NCI-H2227 (cell line): ENCODE measurements at regions not wholly inside any gene's neighbourhood (a gene's known extent, or its start where the extent isn't known, plus 50 kb on each side); places are given as distances from the start of the nearest gene placed in this dataset.

Experiments used
- DNase-seq: peaks from one replicate; lab custom pipeline; 2025; ENCODE audit not compliant: unreplicated experiment; lab: John Stamatoyannopoulos, UW

DNA sequence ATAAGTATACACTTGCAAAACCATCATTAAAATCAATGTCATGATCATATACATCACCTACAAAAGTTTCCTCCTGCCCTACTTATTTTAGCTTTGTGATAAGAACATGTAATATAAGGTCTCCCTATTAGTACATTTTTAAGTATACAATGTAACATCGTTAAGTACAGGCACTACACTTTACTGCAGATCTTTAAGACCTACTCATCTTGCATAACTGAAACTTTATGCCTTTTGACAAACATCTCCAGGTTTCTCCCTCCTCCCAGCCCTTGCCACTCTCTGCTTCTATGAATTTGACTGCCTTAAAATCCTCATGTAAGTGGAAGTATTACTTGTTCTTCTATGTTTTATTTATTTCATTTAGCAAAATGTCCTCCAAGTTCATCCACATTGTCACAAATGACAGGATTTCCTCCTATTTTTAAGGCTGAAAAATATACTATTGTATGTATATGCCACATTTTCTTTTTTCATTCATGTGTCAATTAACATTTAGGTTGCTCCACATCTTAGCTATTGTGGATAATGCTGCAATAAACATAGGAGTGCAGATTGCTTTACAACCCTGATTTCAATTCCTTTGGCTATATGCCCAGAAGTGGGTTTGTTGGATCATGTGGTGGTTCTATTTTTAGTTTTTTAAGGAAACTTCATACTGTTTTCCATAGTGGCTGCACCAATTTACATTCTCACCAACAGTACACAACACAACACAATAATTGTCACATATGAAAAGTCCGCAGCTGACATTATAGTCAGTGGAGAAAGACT lies 471.1 kb upstream of the ANO3 start:
- peak; percentile 31 for DNase-seq

DNA sequence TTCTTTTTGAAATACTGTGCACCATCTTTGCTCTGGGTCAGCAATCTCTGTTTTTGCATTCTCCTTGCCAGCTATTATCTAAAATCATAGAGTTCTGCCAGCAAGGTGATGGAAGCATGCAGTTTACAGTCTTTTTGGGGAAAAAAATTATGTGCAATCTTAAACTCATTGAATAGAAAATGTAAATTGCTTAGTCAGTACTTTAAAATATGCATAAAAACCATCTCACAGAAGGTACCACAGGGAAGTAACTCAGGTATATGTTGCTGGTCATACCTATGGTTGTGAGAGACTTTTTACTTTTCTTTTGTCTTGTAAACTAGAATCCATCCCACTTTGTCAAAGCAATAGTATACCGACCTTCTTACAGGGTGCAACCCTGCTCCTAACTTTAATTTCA lies 469.8 kb upstream of the ANO3 start:
- no peak for DNase-seq

DNA sequence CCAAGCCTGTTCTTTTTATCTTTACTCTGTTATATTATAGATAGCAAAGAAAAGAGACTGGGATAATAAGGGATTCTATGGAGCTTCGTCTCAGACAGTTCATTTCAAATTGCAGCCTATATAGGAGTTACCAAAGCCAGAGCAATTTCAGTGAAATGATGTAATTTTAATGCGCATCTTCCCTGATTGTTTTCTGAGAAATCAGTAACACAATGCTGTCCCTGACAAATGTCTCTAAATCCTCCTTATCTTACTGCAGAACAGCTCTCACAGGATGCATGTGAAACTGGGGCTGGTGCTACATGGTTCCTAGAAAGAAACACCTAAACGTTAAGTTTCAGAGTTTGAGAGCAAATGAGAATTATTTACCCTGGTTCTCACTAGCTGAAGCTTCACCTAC lies 467.9 kb upstream of the ANO3 start:
- DNase-seq: no peak

DNA sequence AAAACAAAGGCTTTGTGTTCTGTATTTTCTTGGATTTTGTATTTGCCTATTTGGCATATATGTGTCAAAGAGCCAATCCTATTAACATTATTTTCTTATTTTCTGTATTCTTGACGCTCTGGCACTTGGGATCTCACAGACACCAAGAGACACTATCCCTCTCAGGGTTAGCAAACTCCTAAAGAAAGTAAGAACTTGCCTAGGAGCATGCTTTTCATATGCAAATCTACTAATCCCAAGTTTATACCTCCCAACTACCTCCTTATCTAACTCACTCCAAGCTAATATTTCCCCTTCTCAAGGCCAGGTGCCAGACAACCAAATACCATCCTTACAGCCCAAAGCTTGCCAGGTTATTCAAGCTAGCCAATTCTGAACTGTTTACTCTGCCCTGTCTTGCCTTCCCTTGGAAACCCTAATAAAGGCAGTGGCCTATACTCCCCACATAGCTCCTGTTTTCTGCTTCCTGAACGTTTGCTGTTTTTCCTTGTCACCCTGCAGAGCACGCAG lies 455.4 kb upstream of the ANO3 start:
- DNase-seq: no peak

DNA sequence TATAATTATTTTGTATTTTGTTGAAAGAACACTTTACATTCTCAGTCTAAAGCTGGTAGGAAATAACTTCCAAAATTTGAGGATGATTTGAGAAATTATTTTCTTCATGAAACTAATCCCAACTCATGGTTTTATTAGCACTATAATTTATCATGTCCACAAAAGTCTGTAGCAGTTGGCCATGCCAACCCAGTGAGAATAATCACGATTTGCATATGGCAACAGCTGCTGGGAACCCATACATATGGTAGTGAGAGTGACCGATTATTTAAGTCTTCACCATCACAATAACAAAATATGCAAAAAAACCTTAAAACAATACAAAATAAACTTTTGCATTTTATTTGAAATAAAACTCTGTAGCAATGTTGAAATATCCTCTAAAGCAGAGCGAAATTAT lies 445.9 kb upstream of the ANO3 start:
- DNase-seq: no peak

DNA sequence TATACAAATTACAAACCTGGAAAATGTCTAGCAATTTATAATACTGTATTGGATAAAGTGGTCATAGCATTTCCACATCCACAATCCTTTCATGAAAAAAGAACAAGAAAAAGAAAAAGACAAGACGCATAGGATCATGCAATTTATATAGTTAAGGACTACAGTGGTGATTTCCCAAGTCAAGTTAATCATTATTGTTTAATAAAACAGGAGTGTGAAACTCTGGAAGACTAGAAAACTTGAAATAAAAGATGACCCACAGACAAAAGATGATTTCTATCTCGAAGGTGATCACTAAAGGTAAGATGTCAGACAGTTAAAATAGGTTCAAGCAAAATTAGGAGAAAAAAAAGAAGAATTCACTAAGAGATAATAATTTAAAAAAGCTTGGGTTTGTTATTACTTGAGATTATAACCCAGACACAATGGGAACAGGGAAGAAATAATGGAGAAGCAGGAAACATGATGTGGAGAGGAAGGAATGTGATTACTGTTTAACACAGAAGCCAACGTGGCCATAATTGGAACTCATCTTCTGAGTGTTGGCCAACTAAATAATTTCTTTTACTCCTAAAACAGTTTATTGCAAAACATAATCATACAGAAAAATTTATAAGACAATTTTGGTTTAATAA lies 441.2 kb upstream of the ANO3 start:
- no peak for DNase-seq

DNA sequence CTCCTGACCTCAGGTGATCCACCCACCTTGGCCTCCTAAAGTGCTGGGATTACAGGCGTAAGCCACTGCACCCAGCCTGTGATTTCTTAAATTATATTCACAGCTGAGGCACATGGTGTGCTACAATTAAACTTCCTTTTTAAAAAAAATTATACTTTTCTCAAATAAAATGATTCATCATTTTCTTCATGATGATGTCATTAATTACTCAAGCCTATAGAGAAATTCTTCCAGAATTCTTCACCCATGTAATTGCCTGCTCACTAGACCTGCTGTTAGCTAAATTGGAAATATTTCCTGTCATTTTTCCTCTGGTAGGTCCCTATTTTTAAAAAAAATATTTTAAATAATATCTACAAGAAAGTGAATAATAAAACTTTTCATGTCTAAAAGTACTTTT lies 440.0 kb upstream of the ANO3 start:
- DNase-seq: no peak

DNA sequence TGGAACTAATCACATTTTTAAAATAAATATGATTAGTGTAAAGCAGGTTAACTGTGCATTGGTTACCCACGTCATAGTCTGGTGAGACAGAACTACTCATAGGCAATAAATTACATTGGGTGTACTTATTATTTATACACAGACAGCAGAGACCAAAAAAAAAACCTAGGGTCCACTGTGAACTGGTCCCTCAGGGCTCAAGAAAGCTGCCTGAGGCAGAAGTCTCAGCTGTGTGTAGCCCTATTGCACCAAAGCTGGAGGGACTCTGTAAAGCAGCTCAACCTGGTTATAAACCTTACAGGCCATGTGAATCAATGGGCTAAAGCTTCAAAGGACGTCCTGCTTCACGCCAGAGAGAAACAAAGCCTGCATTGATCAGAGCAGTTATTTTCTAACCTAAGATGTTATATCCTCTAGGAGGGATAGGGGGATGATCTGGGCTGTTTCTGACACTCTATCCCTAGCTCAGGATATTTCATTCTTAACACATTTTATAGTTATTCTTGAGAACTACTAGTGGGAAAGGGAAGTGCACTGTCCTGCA lies 432.2 kb upstream of the ANO3 start:
- no peak for DNase-seq

DNA sequence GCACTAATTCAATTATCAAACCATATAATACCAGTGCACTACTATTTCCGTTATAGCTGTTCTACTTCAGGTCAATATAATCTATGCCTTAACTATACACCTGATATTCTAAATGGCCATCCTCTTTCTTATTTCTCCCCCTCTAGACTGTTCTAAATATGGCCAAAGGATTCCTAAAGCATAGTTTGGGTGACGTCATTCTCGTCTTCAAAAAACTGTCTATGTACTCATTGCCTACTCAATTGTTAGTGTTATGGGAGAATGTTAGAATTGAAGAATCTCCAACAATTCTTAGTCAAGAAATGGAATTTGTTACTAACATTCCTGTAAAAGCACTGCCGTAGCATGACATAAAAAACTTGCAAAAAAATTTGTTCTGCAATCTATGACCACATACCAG lies 431.1 kb upstream of the ANO3 start:
- DNase-seq: no peak

DNA sequence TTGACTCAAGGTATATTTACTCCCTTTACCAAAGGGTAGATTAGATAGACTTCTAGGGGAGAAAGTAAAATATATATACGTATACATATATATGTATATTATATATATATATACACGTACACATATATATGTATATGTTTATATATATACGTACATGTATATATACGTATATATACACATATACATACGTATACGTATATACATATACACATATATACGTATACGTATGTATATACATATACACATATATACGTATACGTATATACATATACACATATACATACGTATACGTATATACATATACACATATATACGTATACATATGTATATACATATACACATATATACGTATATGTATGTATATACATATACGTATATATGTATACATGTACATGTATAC lies 430.5 kb upstream of the ANO3 start:
- DNase-seq: no peak

DNA sequence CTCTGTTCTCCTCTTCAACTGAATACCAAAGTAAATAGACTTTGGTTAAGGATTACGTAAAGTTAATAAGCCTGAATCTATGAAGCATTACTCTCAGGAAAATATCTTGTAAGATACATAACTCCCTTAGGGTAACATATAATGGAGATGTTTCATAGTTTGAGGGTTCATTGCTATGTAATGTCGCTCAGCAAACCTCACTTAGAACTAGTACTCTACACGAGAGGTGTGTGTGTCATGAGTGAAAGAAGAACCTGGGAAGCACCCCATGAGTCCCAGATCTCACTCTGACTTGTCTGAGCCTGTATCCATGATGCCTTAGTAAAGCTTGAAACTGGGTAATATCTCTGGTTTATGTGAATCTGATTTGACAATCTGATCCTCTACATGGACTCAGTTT lies 429.5 kb upstream of the ANO3 start:
- no peak for DNase-seq

DNA sequence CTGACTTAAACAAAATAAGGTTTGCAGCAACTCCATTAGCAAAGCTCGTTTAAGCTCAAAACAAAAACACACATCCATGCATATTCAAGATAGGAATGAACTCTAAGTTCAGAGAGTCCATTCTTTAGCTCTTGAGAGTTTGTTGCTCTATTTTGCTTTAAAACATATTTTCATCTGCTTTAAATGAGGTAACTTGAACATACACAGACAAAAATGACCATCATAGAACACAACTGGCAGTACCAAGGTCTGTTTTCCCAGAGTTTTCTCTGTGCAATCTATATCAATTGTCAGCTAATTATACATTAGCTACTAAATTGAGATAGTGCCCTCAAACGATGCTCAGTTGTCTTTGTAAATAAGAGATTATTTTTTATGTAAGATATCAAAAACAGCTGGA lies 423.2 kb upstream of the ANO3 start:
- DNase-seq: no peak

DNA sequence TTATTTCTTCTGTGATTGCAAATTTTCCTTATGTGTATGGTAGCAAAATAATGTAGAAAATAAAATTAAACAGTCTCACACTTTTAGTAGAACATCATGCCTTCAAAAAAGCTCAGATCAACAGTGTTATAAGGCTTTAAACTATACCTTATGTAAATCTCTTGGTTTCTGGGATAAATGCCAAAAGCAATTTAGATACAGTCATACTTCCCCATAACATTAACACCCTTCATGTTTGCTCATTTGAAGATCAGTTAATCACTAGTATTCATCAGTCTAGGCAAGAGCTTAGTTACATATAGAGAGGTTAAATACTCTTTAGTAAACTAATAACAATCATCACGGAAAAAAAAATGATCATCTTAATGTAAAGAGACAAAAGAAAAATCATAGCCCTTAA lies 421.8 kb upstream of the ANO3 start:
- peak; percentile 24 for DNase-seq

DNA sequence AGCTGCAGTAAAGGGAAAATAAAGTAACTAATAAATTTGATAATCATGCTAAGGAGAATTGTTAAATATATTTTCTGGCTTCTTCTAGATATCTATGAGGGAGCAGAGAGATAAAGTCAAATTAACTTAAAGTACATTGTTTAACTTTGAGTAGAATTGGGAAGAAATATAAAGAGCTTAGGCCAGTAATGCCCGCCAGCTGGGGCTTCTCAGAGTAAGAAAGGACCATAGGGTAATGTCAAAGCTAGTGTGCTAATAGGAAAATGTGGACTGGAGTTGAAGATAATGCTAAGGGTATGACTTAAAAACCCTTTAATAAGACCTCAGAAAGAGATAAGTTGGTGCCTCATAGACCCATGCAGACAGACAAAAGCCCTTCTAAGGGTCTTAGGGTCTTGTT lies 411.6 kb upstream of the ANO3 start:
- no peak for DNase-seq

DNA sequence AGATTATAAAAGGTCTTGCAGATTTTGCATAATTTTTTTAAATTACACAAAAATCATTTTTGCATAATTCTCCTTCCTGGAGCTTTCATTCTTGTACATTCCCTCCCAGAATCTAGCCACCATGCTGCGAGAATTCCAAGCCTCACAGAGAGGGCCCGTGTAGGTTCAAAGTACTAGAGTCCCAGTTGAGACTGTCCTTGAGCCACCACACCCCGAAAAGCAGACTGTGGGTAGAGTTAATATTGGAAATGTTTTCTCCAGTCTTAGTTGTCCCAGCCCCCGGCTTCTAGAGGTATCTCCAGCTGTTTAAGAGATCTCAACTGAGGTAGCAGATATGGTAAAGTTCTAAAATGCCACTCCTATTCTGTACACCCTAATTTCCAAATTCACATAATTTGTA lies 407.3 kb upstream of the ANO3 start:
- no peak for DNase-seq

DNA sequence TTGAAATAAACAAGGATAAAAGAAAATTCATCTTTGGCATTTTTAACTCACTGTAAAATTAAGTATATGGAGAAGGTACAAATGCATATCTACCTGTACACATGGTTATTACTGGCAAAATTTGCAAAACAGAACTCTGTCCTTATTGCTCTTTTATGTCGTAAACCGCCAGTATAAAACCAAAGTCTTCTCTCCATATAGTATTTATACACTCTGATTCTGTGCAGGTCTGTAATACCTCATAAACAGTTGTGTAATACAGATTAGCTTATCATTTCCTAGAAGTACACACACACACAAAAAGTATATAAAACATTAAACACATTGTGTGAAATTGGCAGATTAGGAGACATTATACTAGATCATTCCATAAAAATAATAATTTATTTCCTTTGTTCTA lies 406.6 kb upstream of the ANO3 start:
- no peak for DNase-seq

DNA sequence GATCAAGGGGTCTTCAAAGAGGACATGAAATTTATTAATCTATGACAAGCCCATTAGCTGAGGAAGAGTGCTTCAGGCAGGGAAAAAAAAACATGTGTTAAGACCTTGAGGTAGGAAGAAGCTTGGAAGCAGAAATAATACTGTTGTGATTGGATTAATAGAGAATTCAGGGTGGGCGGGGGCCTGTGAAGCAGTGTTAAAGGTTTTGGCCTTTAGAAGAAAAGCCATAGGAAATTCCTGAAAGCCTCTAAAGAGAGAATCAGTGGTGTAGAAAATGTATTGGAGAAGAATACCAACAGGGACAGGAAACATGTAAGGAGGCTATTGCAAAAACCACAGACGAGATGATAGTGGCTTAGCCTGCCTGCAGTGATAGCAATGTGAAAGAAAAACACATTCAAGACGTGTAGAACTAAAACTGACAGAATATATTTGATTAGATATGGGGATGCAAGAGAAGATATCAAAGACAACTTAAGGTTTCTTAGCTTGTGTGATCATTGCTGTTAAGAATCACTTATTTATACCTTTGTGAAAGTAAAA lies 404.4 kb upstream of the ANO3 start:
- no peak for DNase-seq

DNA sequence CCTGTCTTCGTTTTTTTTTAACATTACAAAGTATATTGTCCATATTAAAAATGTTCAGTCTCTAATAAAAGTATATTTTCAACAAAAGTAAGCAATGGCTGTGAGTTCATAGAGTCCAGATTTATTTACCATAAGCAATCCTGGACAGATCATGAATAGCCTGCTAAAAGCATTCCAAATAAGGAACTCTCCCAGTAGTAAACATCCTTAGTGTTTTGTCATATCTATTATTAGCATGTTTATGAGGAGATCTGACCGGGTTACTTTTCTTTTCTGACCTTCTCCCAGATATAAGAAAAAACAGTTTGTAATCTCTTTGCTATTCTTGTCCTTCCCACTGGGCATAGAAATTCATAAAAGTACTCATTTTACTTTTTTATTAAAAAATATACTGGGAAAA lies 403.9 kb upstream of the ANO3 start:
- DNase-seq: no peak

DNA sequence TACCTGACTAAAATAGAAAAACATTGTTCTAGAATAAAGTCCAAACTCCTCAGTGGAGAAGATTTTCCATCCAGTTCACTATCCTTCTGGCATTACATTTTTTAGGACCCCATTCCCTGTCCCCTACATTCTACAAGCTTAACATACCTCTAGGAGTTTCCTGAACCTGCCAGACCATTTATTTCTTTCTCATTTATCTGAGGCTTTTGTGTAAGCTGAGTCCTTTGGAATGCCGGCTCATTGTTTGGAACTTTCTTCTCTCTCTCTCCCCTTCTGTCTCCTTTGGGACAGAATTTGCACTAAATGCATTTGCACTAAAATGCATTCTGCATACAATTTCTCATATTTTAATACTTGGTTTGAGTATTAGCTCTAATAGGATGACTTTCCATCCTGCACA lies 393.0 kb upstream of the ANO3 start:
- DNase-seq: no peak

DNA sequence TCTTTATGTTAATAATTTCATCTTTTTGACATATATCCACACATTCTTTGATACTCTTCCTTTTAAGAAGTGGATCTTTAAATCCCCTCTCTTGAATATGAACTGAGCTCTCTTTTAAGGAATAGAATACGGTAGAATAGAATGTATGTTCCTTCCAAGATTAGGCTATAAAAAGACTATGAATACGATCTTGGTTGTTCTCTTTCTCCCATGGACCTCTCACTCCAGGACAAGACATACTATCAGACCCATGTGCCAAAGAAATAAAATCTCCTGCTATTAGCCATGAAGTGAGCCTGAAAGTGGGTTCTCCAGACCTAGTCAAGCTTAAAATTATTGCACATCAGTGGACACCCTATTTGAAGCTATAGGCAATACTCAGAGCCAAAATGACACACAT lies 392.2 kb upstream of the ANO3 start:
- DNase-seq: no peak

DNA sequence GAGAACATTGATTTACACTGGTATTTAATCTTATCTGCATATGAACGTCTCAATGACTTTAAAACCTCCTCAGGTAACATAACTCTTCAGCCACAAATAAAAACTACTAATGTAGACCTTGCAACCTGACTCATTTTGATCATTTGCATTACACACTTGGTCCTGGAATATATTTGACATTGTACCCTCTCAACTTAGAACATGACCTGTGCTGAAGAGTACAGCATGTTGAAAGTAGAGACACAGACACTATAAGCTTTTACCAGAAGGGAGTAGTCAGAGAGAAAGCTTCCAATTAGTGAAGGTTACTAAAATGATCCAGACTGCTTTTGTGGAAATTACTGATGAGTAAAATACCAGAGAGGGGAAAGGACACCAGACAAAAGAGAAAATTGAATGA lies 390.6 kb upstream of the ANO3 start:
- no peak for DNase-seq

DNA sequence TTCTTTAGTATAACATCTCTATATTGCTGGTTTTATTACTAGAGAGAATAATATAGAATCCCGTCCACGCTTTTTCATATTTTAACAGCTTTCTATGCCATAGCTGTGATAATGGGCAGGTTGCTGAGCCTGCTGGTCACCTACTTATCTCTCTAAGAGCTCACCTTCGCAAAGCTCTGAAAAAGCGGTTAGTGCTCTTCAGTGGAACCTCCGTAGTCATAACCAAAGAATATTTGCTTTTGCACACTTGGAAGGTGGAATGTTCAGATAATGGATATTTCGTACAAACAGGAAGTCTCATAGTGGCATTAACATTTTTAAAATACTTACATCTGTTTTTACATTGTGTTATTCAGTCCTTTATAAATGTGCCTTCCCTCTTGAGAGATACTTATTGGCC lies 388.9 kb upstream of the ANO3 start:
- DNase-seq: no peak
